ENCODE measurements at regions not wholly inside any gene's neighbourhood (a gene's known extent, or its start where the extent isn't known, plus 50 kb on each side); places are given as distances from the start of the nearest gene placed in this dataset.

DNA sequence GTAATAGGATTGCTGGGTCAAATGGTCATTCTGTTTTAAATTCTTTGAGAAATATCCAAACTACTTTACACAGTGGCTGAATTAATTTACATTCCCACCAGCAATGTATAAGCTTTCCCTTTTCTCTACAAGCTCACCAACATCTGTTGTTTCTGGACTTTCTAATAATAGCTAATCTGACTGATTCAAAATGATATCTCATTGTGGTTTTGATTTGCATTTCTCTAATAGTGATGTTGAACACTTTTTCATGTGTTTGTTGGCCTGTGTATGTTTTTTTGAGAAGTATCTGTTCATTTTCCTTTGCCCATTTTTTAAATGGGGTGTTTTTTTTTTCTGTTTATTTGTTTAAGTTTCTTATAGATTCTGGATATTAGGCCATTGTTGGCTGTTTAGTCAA, 659.0 kb upstream of the GNPDA2 start:
- intact Hi-C loops (cut with micrococcal nuclease): no loop called here

More for the DNA sequence above, 659.0 kb upstream of the GNPDA2 start:
- Histone ChIP-seq H3K9me1 (replicated peaks; ENCODE audit: control insufficient read depth, extremely low read depth, insufficient read depth, low read length) (no peaks in the 10 kb centered on the region), H4K20me1 (replicated peaks; ENCODE audit: control insufficient read depth, extremely low read depth, insufficient read depth, low read length) (no peaks in the 10 kb centered on the region), H3K27me3 (ENCODE audit: control insufficient read depth in 2 of 2, insufficient read depth in 2 of 2, low read length in 2 of 2) (no peaks in the 10 kb centered on the region), H3K9me3 (replicated peaks; ENCODE audit: control insufficient read depth, insufficient read depth, low read length) (no peaks in the 10 kb centered on the region), H3K36me3 (ENCODE audit: control insufficient read depth in 2 of 2, extremely low read depth in 1 of 2, insufficient read depth in 2 of 2, low read length in 2 of 2) (no peaks in the 10 kb centered on the region), H3K4me2 (ENCODE audit: insufficient read depth, low read length) (no peak overlapping the region), H3K79me2 (ENCODE audit: control insufficient read depth, insufficient read depth, low read length) (no peaks in the 10 kb centered on the region), H2AFZ (ENCODE audit: low read depth, low read length) (no peak overlapping the region), H3K27ac (ENCODE audit: insufficient read depth, low read depth, low read length) (no peak overlapping the region), H3K4me3 (replicated peaks in 1 of 3; ENCODE audit: insufficient read depth in 1 of 3, low read depth in 1 of 3, low read length in 3 of 3) (no peak overlapping the region), H3K4me1 (ENCODE audit: control insufficient read depth, extremely low read depth, insufficient read depth, low read length) (no peaks in the 10 kb centered on the region), H3K9ac (replicated peaks; ENCODE audit: extremely low read depth, insufficient read depth, low read length) (no peak overlapping the region)
- FAIRE-seq (no peak), DNase-seq (ENCODE audit: low read depth, low spot score) (no peak)
- dilution Hi-C loops (cut with MboI; ENCODE audit: extremely low pct_ligation_motif_present, low sequenced_read_pairs): no loop called here
- no TSS peak for BruUV-seq (replicated peaks)
- TF ChIP-seq JUN (IDR thresholded peaks at IDR 0.05; ENCODE audit: borderline replicate concordance, insufficient read depth, insufficient read length, low read depth): no peak
- no peak for TF ChIP-seq POLR2A (IDR thresholded peaks at IDR 0.05; ENCODE audit: low read depth, low read length)
- no peak for TF ChIP-seq FOS (IDR thresholded peaks at IDR 0.05; ENCODE audit: borderline replicate concordance, insufficient read depth, low read length)
- TF ChIP-seq POLR2AphosphoS5 (IDR thresholded peaks at IDR 0.05; ENCODE audit: insufficient read depth, low read depth, low read length): no peak
- TF ChIP-seq GATA2 (IDR thresholded peaks at IDR 0.05; ENCODE audit: insufficient read depth, insufficient read length, low read depth, low read length): no peak
- TF ChIP-seq, protein P1, sequence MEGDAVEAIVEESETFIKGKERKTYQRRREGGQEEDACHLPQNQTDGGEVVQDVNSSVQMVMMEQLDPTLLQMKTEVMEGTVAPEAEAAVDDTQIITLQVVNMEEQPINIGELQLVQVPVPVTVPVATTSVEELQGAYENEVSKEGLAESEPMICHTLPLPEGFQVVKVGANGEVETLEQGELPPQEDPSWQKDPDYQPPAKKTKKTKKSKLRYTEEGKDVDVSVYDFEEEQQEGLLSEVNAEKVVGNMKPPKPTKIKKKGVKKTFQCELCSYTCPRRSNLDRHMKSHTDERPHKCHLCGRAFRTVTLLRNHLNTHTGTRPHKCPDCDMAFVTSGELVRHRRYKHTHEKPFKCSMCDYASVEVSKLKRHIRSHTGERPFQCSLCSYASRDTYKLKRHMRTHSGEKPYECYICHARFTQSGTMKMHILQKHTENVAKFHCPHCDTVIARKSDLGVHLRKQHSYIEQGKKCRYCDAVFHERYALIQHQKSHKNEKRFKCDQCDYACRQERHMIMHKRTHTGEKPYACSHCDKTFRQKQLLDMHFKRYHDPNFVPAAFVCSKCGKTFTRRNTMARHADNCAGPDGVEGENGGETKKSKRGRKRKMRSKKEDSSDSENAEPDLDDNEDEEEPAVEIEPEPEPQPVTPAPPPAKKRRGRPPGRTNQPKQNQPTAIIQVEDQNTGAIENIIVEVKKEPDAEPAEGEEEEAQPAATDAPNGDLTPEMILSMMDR (IDR thresholded peaks at IDR 0.05; ENCODE audit: extremely low read depth in 1 of 2, insufficient read depth in 1 of 2, low read depth in 1 of 2, low read length in 2 of 2): no peak
- no peak for TF ChIP-seq EZH2 (IDR thresholded peaks at IDR 0.05; ENCODE audit: borderline replicate concordance, low read depth, low read length, severe bottlenecking)
- TF ChIP-seq MYC (IDR thresholded peaks at IDR 0.05; ENCODE audit: low read depth, low read length): no peak
- TF ChIP-seq, protein P2, sequence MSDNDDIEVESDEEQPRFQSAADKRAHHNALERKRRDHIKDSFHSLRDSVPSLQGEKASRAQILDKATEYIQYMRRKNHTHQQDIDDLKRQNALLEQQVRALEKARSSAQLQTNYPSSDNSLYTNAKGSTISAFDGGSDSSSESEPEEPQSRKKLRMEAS (IDR thresholded peaks at IDR 0.05; ENCODE audit: insufficient read depth, insufficient read length): no peak
- POLR2A ChIA-PET: no interaction called here
- CTCF ChIA-PET: no interaction called here

Data from endothelial cell of umbilical vein (primary cell).